ENCODE measurements at regions not wholly inside any gene's neighbourhood (a gene's known extent, or its start where the extent isn't known, plus 50 kb on each side); places are given as distances from the start of the nearest gene placed in this dataset.

- TF ChIP-seq TCF12 (IDR thresholded peaks at IDR 0.05; ENCODE audit: low read depth), result no peak
- TF ChIP-seq YY1 (IDR thresholded peaks at IDR 0.05; ENCODE audit: low read depth), result no peak
- TF ChIP-seq CEBPB (IDR thresholded peaks at IDR 0.05), result no peak
- TF ChIP-seq TEAD4 (IDR thresholded peaks at IDR 0.05), result no peak
- TF ChIP-seq CREB1 (IDR thresholded peaks at IDR 0.05; ENCODE audit: low read depth), result no peak
- no peak for TF ChIP-seq EP300 (IDR thresholded peaks at IDR 0.05; ENCODE audit: borderline replicate concordance)
- no peak for TF ChIP-seq MAX (IDR thresholded peaks at IDR 0.05)
- no peak for TF ChIP-seq RAD21 (IDR thresholded peaks at IDR 0.05; ENCODE audit: low read depth)
- no peak for TF ChIP-seq ZBTB7A (IDR thresholded peaks at IDR 0.05; ENCODE audit: low read depth)
- TF ChIP-seq NFIC (IDR thresholded peaks at IDR 0.05), result no peak
- TF ChIP-seq REST (IDR thresholded peaks at IDR 0.05; ENCODE audit: low read depth), result no peak
- no peak for TF ChIP-seq USF1 (IDR thresholded peaks at IDR 0.05)
- TF ChIP-seq FOXM1 (IDR thresholded peaks at IDR 0.05; ENCODE audit: borderline replicate concordance, low read depth), result no peak
- no peak for TF ChIP-seq EGR1 (IDR thresholded peaks at IDR 0.05)
- no peak for TF ChIP-seq TAF1 (IDR thresholded peaks at IDR 0.05; ENCODE audit: low read depth)
These were observed 156.3 kb downstream of the CPEB2 start for GRCh38 chr4:15158406-15159091.

- TF ChIP-seq ZBTB7A (IDR thresholded peaks at IDR 0.05; ENCODE audit: low read depth), result no peak
- no peak for TF ChIP-seq NFIC (IDR thresholded peaks at IDR 0.05)
- no peak for TF ChIP-seq REST (IDR thresholded peaks at IDR 0.05; ENCODE audit: low read depth)
- TF ChIP-seq MAX (IDR thresholded peaks at IDR 0.05), result no peak
- TF ChIP-seq YY1 (IDR thresholded peaks at IDR 0.05; ENCODE audit: low read depth), result no peak
These were observed 157.3 kb downstream of the CPEB2 start for GRCh38 chr4:15159477-15160019.

- TF ChIP-seq TCF12 (IDR thresholded peaks at IDR 0.05; ENCODE audit: low read depth) (no peak), CEBPB (IDR thresholded peaks at IDR 0.05) (no peak), EP300 (IDR thresholded peaks at IDR 0.05; ENCODE audit: borderline replicate concordance) (no peak)
These were observed 159.2 kb downstream of the CPEB2 start for GRCh38 chr4:15161439-15161838.

GRCh38 chr4:15162046-15162445 is 159.8 kb downstream of the CPEB2 start:
- TF ChIP-seq USF1 (IDR thresholded peaks at IDR 0.05) (no peak), FOXM1 (IDR thresholded peaks at IDR 0.05; ENCODE audit: borderline replicate concordance, low read depth) (no peak), EGR1 (IDR thresholded peaks at IDR 0.05) (no peak), TAF1 (IDR thresholded peaks at IDR 0.05; ENCODE audit: low read depth) (no peak), EP300 (IDR thresholded peaks at IDR 0.05; ENCODE audit: borderline replicate concordance) (no peak), MAX (IDR thresholded peaks at IDR 0.05) (no peak), CEBPB (IDR thresholded peaks at IDR 0.05) (no peak), RAD21 (IDR thresholded peaks at IDR 0.05; ENCODE audit: low read depth) (no peak), ZBTB7A (IDR thresholded peaks at IDR 0.05; ENCODE audit: low read depth) (no peak), TCF12 (IDR thresholded peaks at IDR 0.05; ENCODE audit: low read depth) (no peak), NFIC (IDR thresholded peaks at IDR 0.05) (no peak)

- TF ChIP-seq ZBTB7A (IDR thresholded peaks at IDR 0.05; ENCODE audit: low read depth), result no peak
- peak; percentile 56 for TF ChIP-seq RAD21 (IDR thresholded peaks at IDR 0.05; ENCODE audit: low read depth)
These were observed 160.4 kb downstream of the CPEB2 start for GRCh38 chr4:15162465-15163283.

GRCh38 chr4:15163284-15163645 is 161.0 kb downstream of the CPEB2 start:
- TF ChIP-seq EGR1 (IDR thresholded peaks at IDR 0.05), result no peak
- no peak for TF ChIP-seq TEAD4 (IDR thresholded peaks at IDR 0.05)
- no peak for TF ChIP-seq YY1 (IDR thresholded peaks at IDR 0.05; ENCODE audit: low read depth)
- no peak for TF ChIP-seq MAX (IDR thresholded peaks at IDR 0.05)

Measured in Ishikawa (cell line).